Esophagus mucosa (tissue), 1 donor: ENCODE measurements at regions not wholly inside any gene's neighbourhood (a gene's known extent, or its start where the extent isn't known, plus 50 kb on each side); places are given as distances from the start of the nearest gene placed in this dataset.

Experiments
- ATAC-seq: fragments of 200-7000 bp; cut with Tn5 transposase; one replicate; pipeline ENCODE4 v1.9.1; 2020
- donor health status: DM: yes; HTN: yes; CAD: no.

DNA sequence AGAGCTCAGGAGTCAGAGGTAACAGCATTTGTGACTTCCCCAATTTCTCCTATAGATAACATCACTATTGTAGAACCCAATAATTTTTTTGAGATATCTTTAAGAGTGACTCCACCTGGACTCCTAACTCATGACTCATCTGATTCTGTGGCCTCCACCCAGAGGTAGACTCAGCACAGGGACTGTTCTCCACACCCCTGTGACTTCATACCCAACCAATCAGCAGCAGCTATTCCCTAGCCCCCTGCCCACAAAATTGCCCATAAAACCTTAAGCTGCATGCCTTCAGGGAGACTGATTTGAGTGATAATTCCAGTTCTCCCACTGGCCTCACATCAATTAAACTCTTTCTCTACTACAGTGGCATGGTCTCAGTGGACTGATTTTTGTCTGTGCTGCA is 475.4 kb upstream of the FAT3 start:
- ATAC-seq = no peak

DNA sequence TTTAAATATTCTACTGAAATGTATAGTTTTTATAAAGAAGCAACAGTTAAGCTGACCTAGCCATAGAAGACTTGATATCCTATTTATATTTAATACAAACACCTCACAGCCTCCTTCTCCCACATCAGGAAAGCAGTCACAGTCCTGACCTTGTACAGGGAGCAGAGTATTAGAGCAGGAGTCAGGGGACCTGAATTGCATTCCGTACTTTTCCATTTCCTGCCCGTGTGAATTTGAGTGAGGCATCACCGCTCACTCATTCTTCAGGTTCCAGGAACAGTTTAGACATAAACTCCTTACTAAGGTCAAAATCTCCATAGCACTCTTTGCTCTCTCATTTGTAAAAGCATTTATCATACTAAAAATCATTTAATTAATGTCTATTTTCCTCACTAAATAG is 482.5 kb upstream of the FAT3 start:
- ATAC-seq = no peak

DNA sequence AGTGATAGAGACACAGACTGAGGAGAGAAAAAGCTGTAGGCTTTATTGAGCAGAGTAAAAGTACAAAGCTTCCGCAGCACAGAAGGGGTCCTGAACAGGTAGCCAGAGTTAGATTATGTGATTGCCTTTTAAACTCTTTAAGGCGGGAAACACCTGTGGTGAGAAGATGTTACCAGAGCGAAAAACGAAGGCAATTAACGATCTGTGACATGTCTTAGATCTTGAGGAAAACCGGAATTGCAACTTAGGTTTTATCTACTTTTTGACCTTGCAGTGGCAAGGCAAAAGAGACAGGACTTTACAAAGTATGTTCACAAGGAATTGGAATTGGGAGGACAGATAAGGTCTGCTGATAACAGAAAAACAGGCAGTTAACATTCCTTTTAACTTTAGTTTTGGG is 493.6 kb upstream of the FAT3 start:
- ATAC-seq = no peak

DNA sequence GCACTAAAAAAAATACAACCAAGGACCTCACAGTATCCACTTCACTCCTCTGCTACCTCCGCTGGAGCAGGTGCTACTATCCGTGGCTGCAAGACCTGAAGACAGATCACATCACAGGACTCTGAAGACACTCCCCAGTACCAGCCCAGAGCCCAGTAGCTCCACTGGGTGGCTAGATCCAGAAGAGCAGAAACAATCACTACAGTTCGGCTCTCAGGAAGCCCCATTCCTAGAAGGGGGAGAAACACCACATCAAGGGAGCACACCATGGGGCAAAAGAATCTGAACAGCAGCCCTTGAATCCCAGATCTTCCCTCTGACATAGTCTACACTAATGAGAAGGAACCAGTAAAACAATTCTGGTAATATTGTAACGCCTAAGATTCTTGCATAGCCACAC is 494.0 kb upstream of the FAT3 start:
- no peak for ATAC-seq

DNA sequence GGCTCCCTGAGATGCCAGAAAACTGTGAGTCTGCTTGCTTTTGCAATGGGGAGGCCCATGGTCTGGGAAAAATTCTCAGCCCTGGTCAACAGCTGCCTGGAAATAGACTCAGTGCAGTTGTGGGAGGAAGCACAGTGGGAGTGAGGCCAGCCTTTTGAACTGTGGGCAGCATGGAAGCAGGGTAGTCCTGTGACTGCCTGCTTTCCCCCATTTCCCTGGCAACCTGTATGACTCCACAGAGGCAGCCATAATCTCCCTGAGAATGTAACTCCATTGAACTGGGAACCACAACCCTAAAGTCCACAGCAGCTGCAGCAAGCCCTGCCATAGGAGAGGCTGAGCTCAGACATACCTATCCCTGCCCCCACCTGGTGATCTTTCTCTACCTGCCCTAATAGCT is 494.6 kb upstream of the FAT3 start:
- ATAC-seq = no peak

DNA sequence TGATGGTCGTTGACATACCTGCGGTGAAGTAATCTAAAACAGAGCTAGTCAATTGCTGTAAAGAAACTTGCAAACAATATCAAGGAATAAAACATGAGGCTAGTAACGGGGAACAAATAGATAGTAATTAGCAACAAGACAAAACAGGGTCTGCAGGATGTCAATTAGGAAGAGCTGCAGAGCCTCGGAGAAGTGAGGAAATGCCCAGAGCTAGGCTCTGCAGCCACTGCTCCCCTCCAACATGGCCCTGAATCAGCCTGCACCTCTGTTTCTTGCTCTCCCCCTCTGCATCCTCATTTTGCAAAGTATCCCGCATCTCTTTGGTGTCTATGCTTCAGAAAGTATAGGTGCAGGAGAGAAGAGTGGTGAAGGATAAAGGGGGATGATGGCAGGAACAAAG is 507.4 kb upstream of the FAT3 start:
- no peak for ATAC-seq

DNA sequence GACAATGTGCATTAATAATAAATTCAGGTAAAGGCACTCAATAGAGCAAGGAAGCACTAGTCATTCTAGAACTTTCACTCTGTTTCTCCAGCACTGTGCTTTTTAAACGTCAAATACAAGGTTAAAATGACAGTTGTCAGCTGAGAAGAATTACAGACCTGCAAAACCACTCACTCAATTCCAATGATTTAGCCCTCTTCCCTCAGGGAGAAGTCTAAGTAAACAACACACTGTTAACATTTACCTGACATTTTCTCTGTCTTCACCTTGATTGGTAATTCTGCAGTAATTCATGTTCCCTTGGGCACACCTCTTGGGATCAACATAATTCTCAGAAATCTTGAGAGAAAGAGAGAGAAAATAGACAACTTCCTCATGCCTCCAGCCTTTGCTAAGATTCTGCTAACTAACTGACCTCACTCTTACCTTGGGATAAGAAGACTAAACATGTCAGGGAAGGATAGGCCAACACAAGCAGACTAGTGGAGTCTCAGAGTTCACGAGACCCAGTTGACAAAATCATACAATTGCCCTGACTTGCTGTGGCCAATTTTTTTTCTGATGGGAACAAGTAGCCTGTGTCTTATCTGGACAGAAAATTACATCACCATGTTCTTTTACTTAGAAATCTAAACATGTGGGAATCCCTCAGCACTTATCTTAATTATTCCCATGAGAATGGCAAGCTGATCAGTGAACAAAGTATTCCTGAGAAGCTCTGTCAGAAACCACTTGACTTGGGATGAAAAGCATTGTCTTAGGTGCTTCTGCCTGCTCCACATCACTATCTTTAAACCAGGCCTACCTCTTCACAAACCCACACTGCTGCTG is 516.8 kb upstream of the FAT3 start:
- no peak for ATAC-seq

DNA sequence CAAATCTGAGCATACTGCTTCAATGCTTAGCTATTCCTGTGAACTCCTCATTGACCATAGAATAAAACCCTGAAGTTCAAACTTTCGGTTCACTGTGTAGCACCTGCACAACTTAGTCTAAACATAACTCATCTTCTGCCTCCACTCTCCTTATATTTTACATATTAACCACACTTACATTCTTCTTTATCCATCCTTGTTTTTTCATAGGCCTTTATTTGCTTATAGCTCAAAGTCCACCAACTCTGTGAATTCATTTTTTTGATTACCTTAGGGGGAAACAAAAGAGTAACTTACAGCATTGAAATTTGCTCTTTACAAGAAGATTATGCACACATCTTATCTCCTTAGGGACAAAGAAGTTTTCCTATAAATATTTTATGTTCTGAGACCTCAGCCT is 521.6 kb upstream of the FAT3 start:
- no peak for ATAC-seq

DNA sequence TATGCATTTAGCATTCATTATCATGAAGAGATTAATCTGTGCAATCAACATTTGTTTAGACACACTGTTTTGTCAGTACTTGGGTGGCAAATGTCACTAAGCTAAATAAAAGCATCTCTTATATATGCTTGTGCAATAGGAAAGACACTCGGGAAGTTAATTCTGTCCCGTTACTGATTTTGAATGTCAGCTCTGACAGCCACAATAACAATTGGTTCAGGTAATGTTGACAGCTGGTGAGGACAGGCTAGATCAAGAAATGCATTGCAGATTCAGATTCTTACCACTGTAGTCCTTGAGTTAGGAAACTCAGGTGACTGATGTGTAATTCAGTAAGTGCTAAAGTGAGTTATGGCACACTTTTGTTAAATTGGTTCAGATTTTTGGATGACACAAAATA is 523.8 kb upstream of the FAT3 start:
- no peak for ATAC-seq

DNA sequence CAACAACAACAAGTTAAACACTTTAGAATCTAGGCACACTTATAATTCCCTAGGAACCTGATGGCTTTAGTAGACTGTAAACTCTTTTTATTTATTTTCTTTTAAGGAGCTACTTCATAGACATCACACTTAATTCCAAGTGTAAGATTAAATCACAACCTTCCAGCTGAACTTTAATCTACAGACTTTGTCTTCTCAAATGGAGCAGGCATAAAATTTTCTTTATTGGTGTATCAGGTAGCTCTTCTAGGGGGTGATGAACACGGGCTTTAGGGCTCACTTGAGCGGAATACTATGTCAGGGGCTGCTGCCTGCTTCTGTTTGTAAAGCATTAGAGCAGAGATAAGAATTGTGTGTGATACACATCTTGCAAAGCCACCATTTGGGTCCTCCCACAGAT is 525.8 kb upstream of the FAT3 start:
- ATAC-seq = no peak

DNA sequence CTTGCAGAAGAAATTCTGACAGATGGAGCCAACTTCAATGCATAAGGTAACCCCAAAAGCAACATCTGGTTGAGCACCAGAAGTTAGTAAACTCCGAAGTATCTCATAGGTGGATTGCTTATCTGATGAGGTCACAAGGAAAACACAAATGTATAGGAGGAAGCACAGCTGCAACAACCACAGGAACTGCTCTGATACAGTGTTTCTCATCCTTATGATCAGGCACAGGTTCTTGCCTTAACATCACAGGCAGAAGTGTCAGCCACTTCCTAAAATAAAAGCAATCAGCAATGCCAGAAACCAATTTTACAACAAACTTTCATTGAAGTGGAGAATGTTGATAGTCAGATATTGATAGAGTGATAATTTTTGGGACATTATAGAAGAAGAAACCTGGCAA is 530.3 kb upstream of the FAT3 start:
- no peak for ATAC-seq

DNA sequence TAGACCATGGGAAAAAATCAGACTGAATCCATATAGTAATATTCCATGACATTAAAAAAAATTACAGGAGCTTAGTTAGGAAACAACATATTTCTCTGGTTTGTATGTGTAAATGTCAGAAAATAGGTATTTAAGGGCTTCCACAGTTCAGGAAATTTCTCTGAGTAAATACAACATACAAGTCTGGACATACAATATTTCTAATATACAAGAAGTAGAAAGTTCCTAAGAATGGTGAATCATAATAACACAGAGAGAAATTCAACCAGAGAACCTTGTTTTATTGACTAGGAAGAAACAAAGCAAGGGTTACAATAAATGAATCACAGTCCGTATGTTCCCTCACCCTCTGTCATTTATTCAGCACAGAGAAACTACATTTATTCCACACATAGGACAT is 532.7 kb upstream of the FAT3 start:
- no peak for ATAC-seq

DNA sequence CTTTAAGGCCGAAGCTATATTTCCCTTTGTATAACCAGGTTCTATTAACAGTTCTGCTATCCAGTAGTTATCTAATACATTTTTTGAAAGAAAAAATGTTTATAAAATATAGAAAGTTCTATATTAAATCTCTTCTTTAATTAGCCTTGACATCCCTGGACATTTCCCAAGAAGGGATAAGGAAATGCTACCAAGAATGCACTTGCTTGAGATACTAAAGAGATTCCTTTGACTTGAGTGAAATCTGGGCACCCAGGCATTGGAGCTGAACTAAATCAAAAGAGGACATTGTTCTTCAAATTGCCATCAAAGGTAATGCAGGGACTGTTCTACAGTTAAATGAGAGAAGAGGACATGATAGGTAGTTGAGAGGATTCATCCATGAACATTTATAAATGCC is 535.9 kb upstream of the FAT3 start:
- no peak for ATAC-seq

DNA sequence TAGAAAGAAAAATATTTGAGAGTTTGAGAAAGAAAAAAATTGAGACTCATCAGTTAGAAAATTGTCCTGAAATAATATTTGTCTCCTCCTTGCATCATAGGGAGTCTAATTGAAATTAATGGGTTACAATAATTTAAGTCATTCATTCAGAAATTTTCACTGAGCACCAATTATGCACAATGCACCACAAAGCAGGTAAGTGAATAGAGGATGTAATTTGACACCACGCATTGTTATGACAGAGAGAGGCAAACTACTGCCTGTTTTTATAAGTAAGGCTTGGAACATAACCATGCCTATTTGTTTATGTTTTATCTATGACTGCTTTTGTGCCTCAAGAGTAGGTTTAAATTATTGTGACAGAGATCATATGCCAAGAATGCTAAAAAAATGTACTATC is 537.9 kb upstream of the FAT3 start:
- ATAC-seq = no peak

DNA sequence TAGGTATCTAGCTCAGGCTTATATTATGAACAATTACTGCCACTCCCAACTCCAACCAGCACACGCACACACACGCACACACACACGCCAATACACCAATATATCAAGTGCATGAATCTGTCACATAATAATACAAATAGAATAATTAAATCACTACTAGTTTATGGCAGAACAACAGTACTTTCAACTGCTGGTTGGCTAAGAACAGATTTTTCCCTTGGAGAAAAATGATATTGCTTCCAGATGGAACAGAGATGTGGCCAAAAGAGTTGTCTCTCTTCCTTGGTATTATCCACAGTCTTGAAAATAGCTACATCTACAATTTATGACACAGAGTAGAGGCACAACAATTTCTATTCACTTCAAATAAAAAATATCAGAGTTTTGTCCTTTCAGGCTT is 538.3 kb upstream of the FAT3 start:
- no peak for ATAC-seq

DNA sequence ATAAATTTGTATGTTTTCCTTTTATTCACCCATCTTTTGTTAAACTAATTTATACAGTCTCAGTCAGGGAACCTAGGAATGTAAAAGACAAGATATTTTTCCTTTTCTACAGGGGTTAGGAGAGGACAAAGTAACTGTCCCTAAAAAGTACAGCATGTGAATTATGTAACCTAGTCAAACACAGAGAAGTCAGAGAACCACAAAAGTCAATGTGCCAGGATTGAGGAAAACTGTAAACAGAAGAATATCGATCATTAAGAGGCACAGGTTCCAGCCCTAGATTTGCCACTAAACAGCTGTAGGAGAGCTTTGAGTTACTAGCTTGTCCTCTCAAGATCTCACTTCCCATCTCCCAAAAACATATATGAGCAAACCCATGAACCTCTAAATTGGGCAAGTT is 550.9 kb upstream of the FAT3 start:
- ATAC-seq = no peak

DNA sequence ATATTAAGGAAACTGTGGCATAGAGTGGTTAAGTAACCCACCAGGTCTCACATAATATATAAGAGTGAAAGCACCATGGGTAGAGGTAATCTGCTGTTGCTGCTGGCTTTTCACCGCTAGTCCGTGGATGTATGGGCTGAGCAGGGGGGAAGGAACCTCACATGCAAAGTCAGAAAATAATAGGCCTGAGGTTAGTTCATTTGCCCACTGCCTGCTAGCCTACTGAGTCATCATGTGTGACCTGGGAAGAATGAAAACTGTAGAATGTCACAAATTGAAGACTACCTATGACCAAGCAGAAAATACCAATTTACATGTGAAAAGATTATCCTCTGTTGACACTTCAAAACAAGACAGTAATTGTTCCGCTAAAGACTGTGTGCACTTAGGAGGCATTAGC is 560.1 kb upstream of the FAT3 start:
- no peak for ATAC-seq

DNA sequence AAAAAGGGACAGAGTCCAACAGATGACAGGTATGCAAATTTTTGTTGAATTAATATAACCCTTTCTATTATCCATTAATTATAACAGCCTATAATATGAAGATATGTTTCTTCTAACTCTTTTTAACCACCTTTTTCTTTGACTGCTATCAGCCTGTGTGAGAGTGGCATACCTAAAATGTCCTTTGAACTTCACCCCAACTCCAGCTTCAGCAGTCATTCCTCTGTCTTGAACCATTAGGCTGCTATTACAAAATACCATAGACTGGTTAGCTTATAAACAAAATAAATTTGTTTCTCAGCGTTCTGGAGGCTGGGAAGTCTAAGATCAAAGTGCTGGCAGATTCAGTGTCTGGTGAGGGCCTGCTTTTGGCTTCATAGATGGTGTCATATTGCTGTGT is 564.6 kb upstream of the FAT3 start:
- no peak for ATAC-seq

DNA sequence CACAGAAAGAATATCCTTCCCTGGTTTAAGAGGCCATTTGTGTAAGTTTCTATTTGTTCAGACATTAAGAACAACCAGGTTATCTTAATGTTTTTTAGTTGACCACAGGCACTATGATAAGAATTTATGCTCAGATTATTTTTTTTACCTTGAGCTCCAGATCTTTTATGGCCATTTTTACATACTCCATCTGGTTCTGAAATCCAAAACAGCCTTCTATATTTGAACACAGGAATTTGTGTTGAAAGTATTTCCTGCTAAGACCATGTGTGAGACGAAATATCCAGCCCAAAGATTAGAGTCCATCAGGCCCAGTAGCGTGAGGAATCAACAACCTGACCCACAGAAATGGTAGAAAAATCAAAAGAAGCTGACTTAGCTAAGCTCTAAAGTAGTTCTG is 569.9 kb upstream of the FAT3 start:
- no peak for ATAC-seq

DNA sequence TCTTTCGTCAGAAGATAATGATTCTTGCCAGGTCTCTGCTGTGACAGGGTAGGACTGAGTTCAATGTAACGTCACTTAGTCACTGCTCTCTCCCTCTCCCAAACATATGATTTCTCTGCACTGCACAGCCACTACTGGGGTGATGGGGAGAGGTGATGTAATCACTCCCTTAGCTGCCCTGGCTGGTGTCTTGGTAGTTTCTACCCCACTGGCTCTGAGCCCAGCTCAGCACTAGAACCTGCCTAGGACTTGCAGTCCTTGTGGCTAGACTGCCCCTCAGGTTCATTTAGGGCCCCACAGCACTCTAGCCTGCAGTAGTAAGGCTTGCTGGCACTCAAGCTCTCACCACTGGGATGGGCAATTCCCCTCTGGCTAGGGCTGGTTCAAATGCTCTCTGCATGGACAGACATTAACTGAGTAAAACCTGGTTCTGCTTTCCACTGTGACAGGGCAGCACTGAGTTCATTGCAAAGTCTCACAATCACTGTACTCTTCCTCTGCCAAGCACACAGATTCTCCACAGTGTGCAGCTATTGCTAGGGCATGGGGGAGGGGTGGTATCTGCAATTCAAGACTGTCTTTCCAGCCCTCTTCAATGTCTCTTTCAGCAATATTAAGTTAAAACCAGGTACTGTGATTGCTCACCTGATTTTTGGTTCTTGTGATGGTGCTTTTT is 571.4 kb upstream of the FAT3 start:
- ATAC-seq = no peak

DNA sequence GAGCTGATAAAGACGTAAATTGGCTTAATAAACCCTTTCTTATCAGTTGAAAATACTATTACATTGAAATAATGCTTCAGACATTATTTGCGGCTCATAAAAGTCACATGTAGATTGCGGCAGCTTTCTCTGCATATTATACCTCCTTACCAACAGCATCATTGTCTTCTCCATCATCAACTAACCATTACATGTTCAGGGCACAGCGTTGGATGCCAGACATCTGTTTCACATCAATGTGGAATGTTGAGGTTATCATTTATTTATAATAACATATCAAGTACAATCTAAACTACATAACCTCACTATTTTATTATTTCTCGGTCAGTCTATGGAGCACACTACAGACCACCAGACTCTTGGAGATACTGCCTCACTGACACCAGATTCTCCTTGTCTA is 573.8 kb upstream of the FAT3 start:
- ATAC-seq = no peak

DNA sequence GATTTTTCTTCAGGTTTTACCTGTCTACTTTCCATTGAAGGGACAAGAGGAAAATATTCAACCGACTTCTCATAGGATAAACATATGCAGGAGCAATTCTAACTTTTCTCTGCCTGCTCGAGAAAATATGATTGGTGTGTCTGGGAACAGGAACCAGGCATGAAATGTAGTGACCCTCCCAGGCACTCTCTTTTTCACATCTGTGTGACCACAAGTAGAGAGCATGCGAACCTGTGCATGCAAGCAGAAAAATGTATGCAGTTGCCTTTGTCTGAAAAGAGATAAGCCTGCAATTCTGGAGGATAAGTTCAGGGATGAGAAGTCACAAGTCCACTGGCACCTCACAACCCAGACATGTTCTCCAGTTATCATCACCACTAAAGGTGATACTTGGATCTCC is 583.5 kb upstream of the FAT3 start:
- ATAC-seq = no peak

DNA sequence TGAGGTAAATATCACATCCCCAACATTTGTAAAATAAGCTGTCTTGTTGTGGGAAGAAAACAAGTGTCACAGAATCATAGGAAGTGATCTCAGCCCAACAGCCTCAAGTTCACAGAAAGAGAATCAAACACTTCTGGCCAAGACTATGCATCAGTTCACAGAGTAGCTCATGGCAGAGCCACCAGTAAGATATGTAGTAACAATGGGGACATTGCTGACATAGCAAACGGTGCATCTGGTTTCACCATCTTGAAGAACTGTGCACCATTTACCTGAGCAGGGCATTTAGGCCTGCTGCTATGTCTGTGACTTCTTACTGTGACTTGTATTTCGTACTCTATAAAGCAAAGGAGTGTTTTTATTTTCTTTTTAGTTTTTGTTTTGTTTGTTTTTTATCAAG is 585.3 kb upstream of the FAT3 start:
- ATAC-seq = no peak

DNA sequence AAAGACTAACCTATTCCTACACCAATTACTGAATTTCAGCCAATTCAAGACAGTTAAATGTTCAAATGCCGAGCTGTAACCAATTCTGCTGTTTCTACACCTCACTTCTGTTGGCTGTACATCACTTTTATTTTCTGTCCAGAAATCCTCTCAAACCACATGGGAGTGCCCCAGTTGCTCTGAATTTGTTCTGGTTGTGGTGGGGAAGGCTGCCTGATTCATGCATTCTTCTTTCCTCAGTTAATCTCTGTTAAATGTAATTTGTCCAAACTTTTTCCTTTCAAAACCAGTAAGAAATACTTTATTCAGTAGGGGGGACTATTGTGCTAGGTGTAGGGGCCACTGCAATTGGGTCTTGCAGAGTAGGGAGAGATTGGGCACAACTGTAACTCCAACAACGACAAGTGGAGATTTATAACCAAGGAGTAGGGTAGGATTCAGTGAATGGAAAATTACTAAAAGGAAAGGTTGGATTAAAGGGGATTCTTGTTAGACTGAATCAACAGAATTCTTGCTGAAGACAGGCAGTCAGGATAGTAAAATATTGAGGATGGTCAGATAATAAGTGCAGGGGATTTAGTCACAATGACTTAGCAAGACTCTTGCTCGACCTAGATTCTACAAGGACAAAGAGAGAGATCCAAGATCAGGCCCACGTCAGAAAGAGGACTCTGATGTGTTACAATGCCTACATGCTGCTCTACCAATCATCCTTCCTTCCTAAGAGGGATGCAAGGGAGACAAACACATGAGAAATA is 593.5 kb upstream of the FAT3 start:
- ATAC-seq = no peak
